Activated T-helper 17 cell treated with anti-CD3 and anti-CD28 coated beads, Interleukin-2, amount 50 U/mL, for 72 hours (primary cell): ENCODE measurements at regions not wholly inside any gene's neighbourhood (a gene's known extent, or its start where the extent isn't known, plus 50 kb on each side); places are given as distances from the start of the nearest gene placed in this dataset.

Source experiments
- ATAC-seq: fragments of 150-1000 bp; cut with Tn5 transposase; replicated peaks from 2 replicates; pipeline ENCODE4 v1.10.0; 2021; ENCODE audit warnings: mild to moderate bottlenecking, moderate library complexity
- H3K27ac Mint-ChIP-seq: one replicate; pipeline ENCODE4 v1.8.0; 2022; ENCODE audit warnings: mixed read lengths
- H3K27me3 Mint-ChIP-seq: one replicate; pipeline ENCODE4 v1.8.0; 2022; ENCODE audit warnings: mixed read lengths
- H3K36me3 Mint-ChIP-seq: one replicate; pipeline ENCODE4 v1.8.0; 2022; ENCODE audit warnings: low read depth, mild to moderate bottlenecking, mixed read lengths
- H3K4me1 Mint-ChIP-seq: one replicate; pipeline ENCODE4 v1.8.0; 2022; ENCODE audit warnings: mixed read lengths
- H3K4me3 Mint-ChIP-seq: one replicate; pipeline ENCODE4 v1.8.0; 2022; ENCODE audit warnings: mild to moderate bottlenecking, mixed read lengths
- H3K9me3 Mint-ChIP-seq: one replicate; pipeline ENCODE4 v1.8.0; 2022; ENCODE audit warnings: mixed read lengths

- Mint-ChIP-seq H3K36me3 (no peaks in the 10 kb centered on the region), H3K9me3 (peaks cover 14% of the 10 kb centered on the region), H3K27me3 (no peaks in the 10 kb centered on the region), H3K4me3 (no peak overlapping the region), H3K4me1 (no peaks in the 10 kb centered on the region), H3K27ac (no peak overlapping the region)
- no peak for ATAC-seq
Observed at GRCh38 chr5:4511996-4512656, 628.0 kb upstream of the ADAMTS16 start.

DNA sequence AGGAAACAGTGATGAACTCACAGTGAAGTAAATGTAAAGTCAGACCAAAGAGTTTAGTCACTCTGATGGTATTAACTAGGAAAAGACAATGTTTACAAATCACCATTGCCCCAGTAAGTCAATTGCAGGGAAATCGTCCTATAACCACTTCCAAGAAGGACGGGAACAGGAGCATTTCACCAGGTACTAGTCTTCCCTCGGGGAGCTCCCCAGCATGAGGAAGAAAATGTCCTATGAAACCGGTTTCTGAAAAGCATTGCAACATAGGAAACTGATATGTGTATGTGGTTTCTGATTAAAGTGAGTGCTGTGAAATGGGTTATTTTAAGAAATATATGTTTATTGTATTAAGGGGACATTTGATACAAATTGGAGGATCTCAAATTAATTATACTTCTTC lies 626.7 kb upstream of the ADAMTS16 start:
- Mint-ChIP-seq H3K27me3 (no peaks in the 10 kb centered on the region), H3K9me3 (peaks cover 14% of the 10 kb centered on the region), H3K4me3 (no peak overlapping the region), H3K27ac (no peak overlapping the region), H3K36me3 (no peaks in the 10 kb centered on the region), H3K4me1 (no peaks in the 10 kb centered on the region)
- ATAC-seq = no peak

- Mint-ChIP-seq H3K27me3 (no peaks in the 10 kb centered on the region), H3K4me1 (no peaks in the 10 kb centered on the region), H3K27ac (no peak overlapping the region), H3K4me3 (no peak overlapping the region), H3K9me3 (peaks cover 17% of the 10 kb centered on the region), H3K36me3 (no peaks in the 10 kb centered on the region)
- no peak for ATAC-seq
Observed at GRCh38 chr5:4514067-4514648, 626.0 kb upstream of the ADAMTS16 start.

DNA sequence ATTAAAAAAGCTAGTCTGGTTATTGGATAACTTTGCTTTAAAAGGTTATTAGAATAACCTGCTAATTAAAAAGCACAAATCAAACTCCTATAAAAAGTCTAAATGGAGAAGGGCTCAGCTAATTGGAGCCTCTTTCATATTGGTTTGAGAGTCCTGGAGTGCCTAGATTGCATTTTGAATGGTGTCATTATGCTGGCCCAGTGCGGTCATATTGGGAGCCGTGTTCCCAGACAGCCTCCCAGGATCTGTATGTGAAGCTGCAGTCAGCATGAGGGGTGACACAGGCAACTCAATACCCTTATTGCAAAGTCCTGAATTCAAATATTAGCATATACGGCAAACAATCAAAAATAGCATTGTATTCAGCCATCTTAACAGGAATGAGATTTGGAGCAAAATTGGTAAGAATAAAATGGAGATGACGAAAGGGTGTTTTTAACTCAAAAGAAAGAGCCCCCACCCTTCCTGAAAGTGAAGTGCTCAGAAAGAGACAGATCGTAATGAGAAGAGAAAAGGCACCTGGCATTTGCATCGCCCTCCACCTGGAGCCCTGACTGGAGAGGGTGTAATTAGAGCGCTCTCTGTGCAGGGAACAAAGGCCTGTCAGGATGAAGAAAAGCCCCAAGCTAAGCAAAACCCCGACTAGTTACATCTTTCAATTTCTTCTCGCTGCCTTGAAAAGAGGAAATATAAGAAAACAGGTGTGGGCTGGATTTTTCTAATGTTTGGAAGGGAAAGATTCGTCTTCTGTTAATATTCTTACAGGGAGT lies 621.0 kb upstream of the ADAMTS16 start:
- Mint-ChIP-seq H3K4me3 (no peak overlapping the region), H3K9me3 (peaks cover 29% of the 10 kb centered on the region), H3K27ac (no peak overlapping the region), H3K36me3 (no peaks in the 10 kb centered on the region), H3K27me3 (no peaks in the 10 kb centered on the region), H3K4me1 (no peaks in the 10 kb centered on the region)
- ATAC-seq = no peak

GRCh38 chr5:4520559-4520958 lies 619.6 kb upstream of the ADAMTS16 start:
- H3K27me3 Mint-ChIP-seq = no peaks in the 10 kb centered on the region
- no peak overlapping the region for H3K27ac Mint-ChIP-seq
- H3K4me3 Mint-ChIP-seq = no peak overlapping the region
- no peaks in the 10 kb centered on the region for H3K36me3 Mint-ChIP-seq
- no peak for ATAC-seq
- H3K9me3 Mint-ChIP-seq = peaks cover 22% of the 10 kb centered on the region
- H3K4me1 Mint-ChIP-seq = no peaks in the 10 kb centered on the region

GRCh38 chr5:4523038-4523437 lies 617.1 kb upstream of the ADAMTS16 start:
- no peak overlapping the region for H3K27ac Mint-ChIP-seq
- H3K4me1 Mint-ChIP-seq = no peaks in the 10 kb centered on the region
- H3K36me3 Mint-ChIP-seq = no peaks in the 10 kb centered on the region
- ATAC-seq = no peak
- H3K4me3 Mint-ChIP-seq = no peak overlapping the region
- no peaks in the 10 kb centered on the region for H3K27me3 Mint-ChIP-seq
- peaks cover 19% of the 10 kb centered on the region for H3K9me3 Mint-ChIP-seq

DNA sequence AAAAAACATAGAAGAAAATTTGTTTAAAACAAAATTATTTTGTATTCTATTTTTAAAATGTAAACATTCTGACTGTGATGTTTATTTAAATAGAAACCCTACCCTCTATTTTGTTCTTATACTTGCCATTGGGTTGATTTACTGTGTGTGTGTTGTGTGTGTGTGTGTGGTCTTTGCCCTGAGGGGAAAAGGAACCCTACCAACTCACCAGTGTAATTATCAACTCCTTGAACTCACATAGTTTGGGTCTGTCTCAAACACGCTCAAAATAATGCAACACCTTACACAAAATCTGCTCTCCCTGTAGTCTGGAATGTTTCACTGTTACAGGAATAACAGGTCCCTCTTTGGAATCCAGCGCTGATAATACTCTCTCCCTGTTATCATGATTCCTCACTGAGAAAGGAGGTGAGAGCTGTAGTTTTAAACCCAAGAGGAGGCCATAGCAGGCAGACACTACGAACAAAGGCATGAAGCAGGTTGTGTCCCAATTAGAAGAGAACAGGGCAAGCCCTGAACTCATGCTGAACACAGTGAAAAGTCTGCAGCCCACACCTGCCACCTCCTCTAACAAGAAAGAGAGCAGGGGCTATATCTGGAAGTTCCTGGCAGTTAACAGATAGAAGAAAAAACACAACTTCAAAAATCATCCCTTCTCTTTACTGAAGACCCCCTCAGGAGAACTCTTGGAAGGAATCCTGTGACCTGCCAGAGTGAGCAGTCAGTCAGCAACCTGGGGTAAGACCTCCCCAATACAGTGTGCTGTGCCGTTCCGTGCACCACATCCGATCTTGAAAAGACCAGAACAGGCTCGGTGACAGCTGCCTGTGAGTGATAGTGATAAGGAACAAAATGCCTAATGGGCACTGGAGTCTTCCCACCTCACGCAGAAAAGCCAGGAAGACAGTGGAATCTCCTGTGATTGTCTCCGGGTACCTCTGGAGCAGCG lies 608.1 kb upstream of the ADAMTS16 start:
- Mint-ChIP-seq H3K36me3 (no peaks in the 10 kb centered on the region), H3K4me3 (no peak overlapping the region), H3K4me1 (no peaks in the 10 kb centered on the region), H3K27ac (no peak overlapping the region), H3K27me3 (no peaks in the 10 kb centered on the region), H3K9me3 (peaks cover 4% of the 10 kb centered on the region)
- ATAC-seq = no peak

- Mint-ChIP-seq H3K4me1 (no peaks in the 10 kb centered on the region), H3K9me3 (peaks cover 6% of the 10 kb centered on the region), H3K36me3 (no peaks in the 10 kb centered on the region), H3K4me3 (no peak overlapping the region), H3K27ac (no peak overlapping the region), H3K27me3 (no peaks in the 10 kb centered on the region)
- ATAC-seq = no peak
Observed at GRCh38 chr5:4532705-4533080, 607.4 kb upstream of the ADAMTS16 start.

- Mint-ChIP-seq H3K4me1 (no peaks in the 10 kb centered on the region), H3K36me3 (no peaks in the 10 kb centered on the region), H3K27me3 (no peaks in the 10 kb centered on the region), H3K27ac (no peak overlapping the region), H3K4me3 (no peak overlapping the region), H3K9me3 (peaks cover 12% of the 10 kb centered on the region)
- no peak for ATAC-seq
Observed at GRCh38 chr5:4533457-4534105, 606.5 kb upstream of the ADAMTS16 start.

DNA sequence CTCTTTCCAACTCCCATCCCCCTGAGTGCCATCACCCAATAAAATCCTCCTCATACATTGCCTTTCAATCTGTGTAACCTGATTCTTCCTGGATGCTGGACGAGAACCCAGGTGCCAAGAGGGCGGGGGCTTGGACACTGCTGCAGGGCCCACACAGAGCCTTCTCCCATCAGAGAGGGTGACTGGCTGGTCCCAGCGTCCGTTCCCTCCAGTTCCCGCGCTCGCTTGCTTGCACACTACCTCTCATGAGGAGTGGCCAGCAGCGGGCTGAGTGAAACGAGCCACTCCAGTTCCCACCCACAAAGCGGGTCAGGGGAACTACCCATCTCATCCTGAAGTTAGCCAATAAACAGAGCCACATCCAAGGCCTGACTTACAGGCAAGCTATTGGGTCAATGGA lies 602.6 kb upstream of the ADAMTS16 start:
- no peak overlapping the region for H3K27ac Mint-ChIP-seq

GRCh38 chr5:4540375-4541173 lies 599.6 kb upstream of the ADAMTS16 start:
- peaks cover 28% of the 10 kb centered on the region for H3K9me3 Mint-ChIP-seq
- no peaks in the 10 kb centered on the region for H3K4me1 Mint-ChIP-seq
- no peaks in the 10 kb centered on the region for H3K36me3 Mint-ChIP-seq
- ATAC-seq = no peak
- no peak overlapping the region for H3K27ac Mint-ChIP-seq
- H3K27me3 Mint-ChIP-seq = no peaks in the 10 kb centered on the region
- no peak overlapping the region for H3K4me3 Mint-ChIP-seq

More for the DNA sequence above, 602.6 kb upstream of the ADAMTS16 start:
- no peaks in the 10 kb centered on the region for H3K36me3 Mint-ChIP-seq
- no peaks in the 10 kb centered on the region for H3K27me3 Mint-ChIP-seq
- H3K4me1 Mint-ChIP-seq = no peaks in the 10 kb centered on the region
- no peak overlapping the region for H3K4me3 Mint-ChIP-seq
- no peak for ATAC-seq
- peaks cover 21% of the 10 kb centered on the region for H3K9me3 Mint-ChIP-seq

- Mint-ChIP-seq H3K36me3 (no peaks in the 10 kb centered on the region), H3K4me1 (no peaks in the 10 kb centered on the region), H3K9me3 (peaks cover 28% of the 10 kb centered on the region), H3K27me3 (no peaks in the 10 kb centered on the region), H3K4me3 (no peak overlapping the region), H3K27ac (no peak overlapping the region)
- ATAC-seq = no peak
Observed at GRCh38 chr5:4541334-4541733, 598.8 kb upstream of the ADAMTS16 start.

- no peak for ATAC-seq
- Mint-ChIP-seq H3K27ac (no peak overlapping the region), H3K4me1 (no peaks in the 10 kb centered on the region)
Observed at GRCh38 chr5:4542145-4542778, 597.9 kb upstream of the ADAMTS16 start.

More at GRCh38 chr5:4542145-4542778, 597.9 kb upstream of the ADAMTS16 start:
- Mint-ChIP-seq H3K27me3 (no peaks in the 10 kb centered on the region), H3K36me3 (no peaks in the 10 kb centered on the region), H3K4me3 (no peak overlapping the region), H3K9me3 (peaks cover 28% of the 10 kb centered on the region)
